Duodenal mucosa (tissue), 2 donors: ENCODE measurements at regions not wholly inside any gene's neighbourhood (a gene's known extent, or its start where the extent isn't known, plus 50 kb on each side); places are given as distances from the start of the nearest gene placed in this dataset.
"Not testable (repeated sequence)": the region's sequence is repeated elsewhere in the genome, so short reads cannot be mapped to it uniquely, and the experiment has no call there.

Experiments
- H3K27ac ChIP-seq: one replicate; pipeline ENCODE4 v1.7.0; 2013; ENCODE audit warnings: low read depth, low read length
- H3K27me3 ChIP-seq, 2 donors: one replicate each; pipeline ENCODE4 v1.7.0; 2013; ENCODE audit warnings: low read length in 2 of 2, control low read depth in 1 of 2; ENCODE audit not compliant: insufficient read depth in 2 of 2, control insufficient read depth in 1 of 2
- H3K36me3 ChIP-seq, 2 donors: one replicate each; pipeline ENCODE4 v1.7.0; 2013; ENCODE audit warnings: low read length in 2 of 2, control low read depth in 1 of 2; ENCODE audit not compliant: insufficient read depth in 2 of 2, control insufficient read depth in 1 of 2
- H3K4me1 ChIP-seq, 2 donors: one replicate each; pipeline ENCODE4 v1.7.0; 2013; ENCODE audit warnings: low read length in 2 of 2, control low read depth in 1 of 2; ENCODE audit not compliant: insufficient read depth in 2 of 2, control insufficient read depth in 1 of 2
- H3K4me3 ChIP-seq, 2 donors: one replicate each; pipeline ENCODE4 v1.7.0; 2013; ENCODE audit warnings: low read length in 2 of 2, low read depth in 1 of 2
- H3K9ac ChIP-seq, 2 donors: one replicate each; pipeline ENCODE4 v1.7.0; 2013; ENCODE audit warnings: low read length in 2 of 2, low read depth in 1 of 2
- H3K9me3 ChIP-seq, 2 donors: one replicate each; pipeline ENCODE4 v1.7.0; 2013; ENCODE audit warnings: low read length in 2 of 2, control low read depth in 1 of 2; ENCODE audit not compliant: control insufficient read depth in 1 of 2

DNA sequence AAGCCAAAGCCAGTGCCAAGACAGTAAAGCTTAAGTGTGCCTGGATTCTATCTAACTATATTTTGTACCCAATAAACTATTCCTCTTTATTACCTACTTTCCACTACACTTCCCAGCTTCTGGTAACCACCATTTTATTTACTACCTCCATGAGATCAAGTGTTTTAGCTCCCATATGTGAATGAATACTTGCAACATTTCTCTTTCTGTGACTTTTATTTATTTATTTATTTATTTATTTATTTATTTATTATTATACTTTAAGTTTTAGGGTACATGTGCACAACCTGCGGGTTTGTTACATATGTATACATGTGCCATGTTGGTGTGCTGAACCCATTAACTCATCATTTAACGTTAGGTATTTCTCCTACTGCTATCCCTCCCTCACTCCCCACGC, 582.1 kb downstream of the AMY1C start:
- H3K27ac ChIP-seq, result no peak overlapping the region
- H3K4me3 ChIP-seq, result no peak overlapping the region
- H3K27me3 ChIP-seq, result no peaks in the 10 kb centered on the region
- no peaks in the 10 kb centered on the region for H3K9me3 ChIP-seq
- no peaks in the 10 kb centered on the region for H3K36me3 ChIP-seq
- H3K9ac ChIP-seq, result no peak overlapping the region
- H3K4me1 ChIP-seq, result no peaks in the 10 kb centered on the region

DNA sequence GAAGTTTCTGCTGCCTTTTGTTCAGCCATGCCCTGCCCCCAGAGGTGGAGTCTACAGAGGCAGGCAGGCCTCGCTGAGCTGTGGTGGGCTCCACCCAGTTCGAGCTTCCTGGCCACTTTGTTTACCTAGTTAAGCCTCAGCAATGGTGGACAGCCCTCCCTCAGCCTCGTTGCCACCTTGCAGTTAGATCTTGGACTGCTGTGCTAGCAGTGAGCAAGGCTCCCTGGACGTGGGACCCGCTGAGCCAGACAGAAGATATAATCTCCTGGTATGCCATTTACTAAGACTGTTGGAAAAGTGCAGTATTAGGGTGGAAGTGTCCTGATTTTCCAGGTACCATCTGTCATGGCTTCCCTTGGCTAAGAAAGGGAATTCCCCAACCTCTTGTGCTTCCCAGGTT, 588.2 kb downstream of the AMY1C start:
- H3K9me3 ChIP-seq, H3K27ac ChIP-seq, H3K27me3 ChIP-seq, H3K9ac ChIP-seq, H3K36me3 ChIP-seq, H3K4me1 ChIP-seq, H3K4me3 ChIP-seq: not testable (repeated sequence)

DNA sequence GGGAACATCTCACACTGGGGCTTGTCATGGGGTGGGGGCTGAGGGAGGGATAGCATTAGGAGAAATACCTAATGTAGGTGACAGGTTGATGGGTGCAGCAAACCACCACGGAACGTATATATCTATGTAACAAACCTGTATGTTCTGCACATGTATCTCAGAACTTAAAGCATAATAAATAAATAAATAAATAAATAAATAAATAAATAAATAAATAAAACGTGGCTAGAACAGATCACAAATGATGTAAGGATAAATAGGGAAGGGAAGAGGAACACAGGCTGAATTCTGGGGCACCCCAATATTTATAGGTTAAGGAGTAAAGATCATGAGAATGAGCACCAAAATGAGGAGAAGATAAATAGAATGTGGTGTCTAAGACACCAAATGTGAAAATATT, 592.2 kb downstream of the AMY1C start:
- H3K27me3 ChIP-seq, result no peaks in the 10 kb centered on the region

DNA sequence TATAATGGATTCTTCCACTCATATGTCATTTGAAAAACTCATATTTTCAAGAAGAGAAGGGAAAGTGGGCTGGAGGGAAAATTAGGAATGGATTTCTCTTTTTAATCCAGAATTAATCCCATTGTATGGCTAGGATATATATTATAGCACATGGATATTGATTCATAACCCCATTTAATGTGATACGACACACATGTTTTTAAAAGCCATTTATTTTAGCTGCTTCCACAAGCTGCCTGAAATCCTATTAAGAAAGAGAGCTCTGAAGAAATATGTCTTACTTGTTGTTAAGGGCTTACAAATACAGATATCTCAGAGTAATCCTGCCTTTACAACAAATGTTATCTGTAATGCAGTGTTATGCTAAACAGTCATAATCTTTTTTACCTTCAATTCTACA, 598.6 kb downstream of the AMY1C start:
- Histone ChIP-seq H3K4me1 (no peaks in the 10 kb centered on the region), H3K27ac (no peak overlapping the region), H3K9me3 (peaks cover 0 to 6% of the 10 kb centered on the region in 2 donors), H3K27me3 (no peaks in the 10 kb centered on the region), H3K4me3 (no peak overlapping the region), H3K36me3 (no peaks in the 10 kb centered on the region), H3K9ac (no peak overlapping the region)

More for the DNA sequence above, 592.2 kb downstream of the AMY1C start:
- Histone ChIP-seq H3K9ac (no peak overlapping the region), H3K36me3 (no peaks in the 10 kb centered on the region), H3K4me3 (no peak overlapping the region), H3K27ac (no peak overlapping the region), H3K9me3 (peaks cover 0 to 2% of the 10 kb centered on the region in 2 donors), H3K4me1 (no peaks in the 10 kb centered on the region)

DNA sequence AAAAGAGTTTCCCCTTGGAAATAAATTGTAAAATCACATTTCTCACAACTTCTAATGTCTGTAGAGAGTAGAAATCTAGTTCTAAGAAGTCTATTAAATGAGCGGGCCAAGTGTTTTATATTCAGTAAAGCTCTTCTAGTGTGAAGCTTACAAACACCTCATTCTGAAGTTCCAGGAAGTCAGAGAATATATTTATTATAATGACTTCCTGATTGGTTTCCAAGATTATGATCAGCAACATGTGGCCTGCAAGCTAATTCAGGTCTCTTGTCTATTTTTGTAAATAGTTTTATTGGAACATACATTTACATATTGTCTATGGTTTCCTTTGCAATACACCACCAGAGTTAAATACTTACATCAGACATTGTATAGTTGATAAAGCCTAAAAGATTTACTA, 603.9 kb downstream of the AMY1C start:
- Histone ChIP-seq H3K4me1 (no peaks in the 10 kb centered on the region), H3K9me3 (peaks cover 0 to 6% of the 10 kb centered on the region in 2 donors), H3K9ac (no peak overlapping the region), H3K27me3 (no peaks in the 10 kb centered on the region), H3K36me3 (no peaks in the 10 kb centered on the region), H3K4me3 (no peak overlapping the region), H3K27ac (no peak overlapping the region)

DNA sequence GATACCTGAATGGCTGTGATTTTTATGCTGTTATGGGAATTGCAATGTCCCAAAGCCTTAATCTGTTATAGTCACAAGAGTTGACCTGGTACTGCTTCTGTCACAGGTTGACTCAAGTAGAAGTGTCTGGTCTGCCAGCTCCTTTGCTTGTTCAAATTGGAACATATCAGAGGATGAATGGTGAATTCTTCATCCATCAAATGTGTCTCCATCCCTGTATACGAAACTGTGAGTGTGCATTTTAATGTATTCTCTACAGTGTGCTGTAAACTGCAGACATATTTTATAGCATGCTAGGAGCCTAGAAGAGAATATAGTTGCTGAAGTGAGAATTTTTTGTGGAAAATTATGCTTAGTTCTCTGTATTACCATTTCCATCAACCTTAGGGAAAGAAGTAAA, 608.4 kb downstream of the AMY1C start:
- Histone ChIP-seq H3K27ac (no peak overlapping the region), H3K4me1 (no peaks in the 10 kb centered on the region), H3K9me3 (no peaks in the 10 kb centered on the region), H3K4me3 (no peak overlapping the region), H3K27me3 (no peaks in the 10 kb centered on the region), H3K9ac (no peak overlapping the region), H3K36me3 (no peaks in the 10 kb centered on the region)

DNA sequence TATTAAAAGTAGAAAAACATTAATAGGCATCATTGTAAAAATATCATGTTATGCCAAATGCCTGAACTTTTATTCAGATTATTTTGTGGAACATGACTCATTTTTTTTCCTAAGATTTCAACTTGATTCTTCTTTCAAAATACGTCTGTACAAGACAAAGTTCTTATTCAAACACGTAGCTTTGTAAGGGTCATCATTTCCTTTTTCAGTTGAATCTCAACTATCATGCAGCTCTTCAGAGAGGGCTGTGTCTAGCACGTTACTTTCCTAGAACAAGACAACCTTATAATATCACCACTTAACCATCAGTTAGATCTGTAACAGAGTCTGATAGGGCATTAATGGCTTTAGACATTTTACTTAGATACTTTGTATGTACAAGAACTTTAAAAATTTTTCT, 608.9 kb downstream of the AMY1C start:
- Histone ChIP-seq H3K27ac (no peak overlapping the region), H3K27me3 (no peaks in the 10 kb centered on the region), H3K36me3 (no peaks in the 10 kb centered on the region), H3K4me1 (no peaks in the 10 kb centered on the region), H3K9ac (no peak overlapping the region), H3K4me3 (no peak overlapping the region), H3K9me3 (no peaks in the 10 kb centered on the region)

DNA sequence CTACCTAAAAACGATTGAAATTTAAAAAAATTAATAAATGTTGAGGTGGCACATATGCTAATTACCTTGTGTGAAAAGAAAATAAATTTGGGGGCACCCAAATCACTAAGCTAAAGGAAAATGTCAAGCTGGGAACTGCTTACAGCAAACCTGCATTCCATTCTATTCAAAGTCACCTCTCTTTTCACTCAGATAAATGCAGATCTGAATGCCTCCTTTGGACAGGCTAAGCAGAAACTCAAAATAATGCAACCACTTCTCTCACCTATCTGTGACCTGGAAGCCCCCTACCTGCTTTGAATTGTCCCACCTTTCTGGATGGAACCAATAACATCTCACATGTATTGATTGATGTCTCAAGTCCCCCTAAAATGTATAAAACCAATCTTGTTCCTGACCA, 628.7 kb downstream of the AMY1C start:
- Histone ChIP-seq H3K4me3 (no peak overlapping the region), H3K27me3 (no peaks in the 10 kb centered on the region), H3K27ac (no peak overlapping the region)

DNA sequence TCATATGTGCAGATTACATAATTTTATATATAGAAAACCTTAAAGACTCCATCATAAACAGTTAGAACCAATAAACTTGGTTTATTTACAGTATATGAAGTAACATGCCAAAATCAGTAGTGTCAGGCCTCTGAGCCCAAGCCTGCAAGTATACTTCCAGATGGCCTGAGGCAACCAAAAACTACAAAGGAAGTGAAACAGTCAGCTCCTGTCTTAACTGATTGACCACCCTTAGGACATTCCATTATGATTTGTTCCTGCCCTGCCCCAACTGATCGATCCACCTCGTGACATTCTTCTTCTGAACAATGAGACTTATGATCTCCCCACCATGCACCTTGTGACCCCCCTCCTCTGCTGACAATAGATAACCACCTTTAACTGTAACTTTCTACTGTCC, 630.3 kb downstream of the AMY1C start:
- no peaks in the 10 kb centered on the region for H3K36me3 ChIP-seq
- no peaks in the 10 kb centered on the region for H3K4me1 ChIP-seq
- peaks cover 0 to 7% of the 10 kb centered on the region in 2 donors for H3K9me3 ChIP-seq
- no peaks in the 10 kb centered on the region for H3K27me3 ChIP-seq
- no peak overlapping the region for H3K27ac ChIP-seq
- H3K9ac ChIP-seq, result no peak overlapping the region
- H3K4me3 ChIP-seq, result no peak overlapping the region

More for the DNA sequence above, 628.7 kb downstream of the AMY1C start:
- Histone ChIP-seq H3K9ac (no peak overlapping the region), H3K36me3 (no peaks in the 10 kb centered on the region), H3K9me3 (peaks cover 0 to 7% of the 10 kb centered on the region in 2 donors), H3K4me1 (no peaks in the 10 kb centered on the region)

DNA sequence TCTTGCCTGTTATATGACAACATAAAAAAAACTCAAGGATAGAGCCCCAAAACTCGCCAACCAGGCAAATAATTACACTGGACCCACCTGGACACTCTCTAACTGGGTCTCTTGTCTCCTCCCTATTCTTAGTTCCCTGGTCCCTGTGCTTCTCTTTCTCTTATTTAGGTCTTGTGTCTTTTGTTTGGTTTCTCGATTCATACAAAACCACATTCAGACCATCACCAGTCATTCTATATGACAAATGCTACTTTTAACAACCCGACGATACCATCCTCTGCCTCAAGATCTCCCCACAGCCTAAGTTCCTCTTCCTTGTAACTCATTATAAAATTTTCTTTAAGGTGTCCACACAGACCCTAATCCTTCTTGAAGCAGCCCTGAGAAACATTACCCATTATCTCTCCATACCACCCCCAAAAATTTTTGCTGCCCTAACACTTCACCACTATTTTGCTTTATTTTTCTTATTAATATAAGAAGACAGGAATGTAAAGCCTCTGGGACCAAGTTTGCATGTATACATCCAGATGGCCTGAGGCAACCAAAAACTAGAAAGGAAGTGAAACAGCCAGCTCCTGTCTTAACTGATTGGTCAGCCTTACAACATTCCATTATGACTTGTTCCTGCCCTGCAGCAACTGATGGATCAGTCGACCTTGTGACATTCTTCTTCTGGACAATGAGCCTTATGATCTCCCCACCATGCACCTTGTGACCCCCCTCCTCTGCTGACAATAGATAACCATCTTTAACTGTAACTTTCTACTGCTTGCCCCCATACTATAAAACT, 638.2 kb downstream of the AMY1C start:
- Histone ChIP-seq H3K27ac (no peak overlapping the region), H3K36me3 (no peaks in the 10 kb centered on the region), H3K9ac (no peak overlapping the region), H3K4me3 (no peak overlapping the region), H3K9me3 (peaks cover 4 to 9% of the 10 kb centered on the region in 2 donors), H3K4me1 (no peaks in the 10 kb centered on the region), H3K27me3 (no peaks in the 10 kb centered on the region)
